Neural crest cell (in vitro differentiated cells): ENCODE measurements at regions not wholly inside any gene's neighbourhood (a gene's known extent, or its start where the extent isn't known, plus 50 kb on each side); places are given as distances from the start of the nearest gene placed in this dataset.

Source experiments
- DNase-seq: peaks from one replicate; pipeline ENCODE4 v3.0.0; 2021; ENCODE audit warnings: low read depth, mixed read lengths, low spot score
- H3K27ac Mint-ChIP-seq: one replicate; pipeline ENCODE4 v1.8.0; 2021; ENCODE audit warnings: mild to moderate bottlenecking, mixed read lengths; ENCODE audit not compliant: unreplicated experiment
- H3K27me3 Mint-ChIP-seq: 2 replicates; pipeline ENCODE4 v1.8.0; 2021; ENCODE audit warnings: low read depth, mild to moderate bottlenecking, mixed read lengths
- H3K36me3 Mint-ChIP-seq: 2 replicates; pipeline ENCODE4 v1.8.0; 2021; ENCODE audit warnings: low read depth, mild to moderate bottlenecking, mixed read lengths
- H3K4me1 Mint-ChIP-seq: 2 replicates; pipeline ENCODE4 v1.8.0; 2021; ENCODE audit warnings: mixed read lengths
- H3K4me3 Mint-ChIP-seq: one replicate; pipeline ENCODE4 v1.8.0; 2021; ENCODE audit warnings: mild to moderate bottlenecking, mixed read lengths
- H3K9me3 Mint-ChIP-seq: 2 replicates; pipeline ENCODE4 v1.8.0; 2021; ENCODE audit warnings: mixed read lengths
- TF ChIP-seq, protein P1 (sequence below): fragments of 200-600 bp; sonication (generic); conservative IDR thresholded peaks from 2 replicates; pipeline ENCODE4 v1.5.0; 2021; ENCODE audit warnings: antibody characterized with exemption, mild to moderate bottlenecking

DNA sequence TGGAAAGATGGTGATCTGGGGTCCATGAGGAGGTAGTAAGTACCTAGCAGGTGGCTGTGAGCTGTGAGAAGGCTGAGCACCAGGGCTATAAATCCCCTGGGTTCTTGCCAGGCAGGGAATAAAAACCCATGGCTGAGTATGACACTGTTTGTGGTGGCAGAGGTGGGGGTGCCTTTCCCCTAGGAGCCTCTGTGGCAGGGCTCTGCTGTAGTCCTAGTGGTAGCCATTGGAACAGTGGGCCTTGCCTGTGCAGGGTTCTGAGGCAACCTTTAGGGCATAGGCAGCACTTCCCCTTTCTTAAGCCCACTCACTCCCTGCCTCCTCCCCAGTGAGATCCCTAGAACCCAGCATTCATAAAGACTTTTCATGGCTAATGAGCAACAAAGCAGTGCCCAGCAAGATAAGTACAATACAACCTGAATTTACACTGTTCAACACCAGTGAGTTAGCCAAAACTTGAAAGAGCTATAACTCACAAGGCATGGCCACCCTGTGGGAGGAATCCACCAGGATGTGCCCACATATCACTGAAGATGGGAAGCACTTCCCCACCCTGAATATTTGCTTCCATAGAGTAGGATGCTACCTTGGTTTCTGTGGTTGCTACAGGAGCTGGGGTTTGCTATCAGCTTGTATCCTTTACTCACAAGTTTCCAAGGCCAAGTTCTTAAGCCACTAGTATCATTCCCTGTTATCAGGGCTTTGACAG, 100.9 kb upstream of the NEUROD1 start:
- Mint-ChIP-seq H3K27me3 (no peaks in the 10 kb centered on the region), H3K9me3 (peaks cover 2% of the 10 kb centered on the region), H3K36me3 (no peaks in the 10 kb centered on the region), H3K27ac (peak overlapping the region; percentile 97), H3K4me1 (peaks cover 76% of the 10 kb centered on the region), H3K4me3 (peak overlapping the region; percentile 1)
- DNase-seq: no peak
- TF ChIP-seq, protein P1, sequence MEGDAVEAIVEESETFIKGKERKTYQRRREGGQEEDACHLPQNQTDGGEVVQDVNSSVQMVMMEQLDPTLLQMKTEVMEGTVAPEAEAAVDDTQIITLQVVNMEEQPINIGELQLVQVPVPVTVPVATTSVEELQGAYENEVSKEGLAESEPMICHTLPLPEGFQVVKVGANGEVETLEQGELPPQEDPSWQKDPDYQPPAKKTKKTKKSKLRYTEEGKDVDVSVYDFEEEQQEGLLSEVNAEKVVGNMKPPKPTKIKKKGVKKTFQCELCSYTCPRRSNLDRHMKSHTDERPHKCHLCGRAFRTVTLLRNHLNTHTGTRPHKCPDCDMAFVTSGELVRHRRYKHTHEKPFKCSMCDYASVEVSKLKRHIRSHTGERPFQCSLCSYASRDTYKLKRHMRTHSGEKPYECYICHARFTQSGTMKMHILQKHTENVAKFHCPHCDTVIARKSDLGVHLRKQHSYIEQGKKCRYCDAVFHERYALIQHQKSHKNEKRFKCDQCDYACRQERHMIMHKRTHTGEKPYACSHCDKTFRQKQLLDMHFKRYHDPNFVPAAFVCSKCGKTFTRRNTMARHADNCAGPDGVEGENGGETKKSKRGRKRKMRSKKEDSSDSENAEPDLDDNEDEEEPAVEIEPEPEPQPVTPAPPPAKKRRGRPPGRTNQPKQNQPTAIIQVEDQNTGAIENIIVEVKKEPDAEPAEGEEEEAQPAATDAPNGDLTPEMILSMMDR: no peak

DNA sequence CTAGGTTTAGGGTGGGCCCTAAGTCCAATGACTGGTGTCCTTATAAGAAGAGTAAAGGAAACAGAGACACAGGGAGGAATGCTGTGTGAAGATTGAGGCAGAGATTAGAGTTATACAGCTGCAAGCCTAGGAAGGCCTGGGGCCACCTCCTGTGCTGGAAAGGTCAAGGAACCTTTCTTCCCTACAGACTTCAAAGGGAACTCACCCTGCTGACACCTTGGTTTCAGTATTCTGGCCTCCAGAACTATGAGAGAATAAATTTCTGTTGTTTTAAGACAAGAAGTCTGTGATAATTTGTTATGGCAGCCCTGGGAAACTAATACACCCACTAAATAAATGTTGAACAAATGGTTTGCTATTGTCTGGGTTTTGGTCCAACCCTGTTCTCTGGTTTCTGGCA, 102.3 kb upstream of the NEUROD1 start:
- no peak for DNase-seq
- Mint-ChIP-seq H3K27ac (no peak overlapping the region), H3K27me3 (no peaks in the 10 kb centered on the region), H3K36me3 (no peaks in the 10 kb centered on the region), H3K9me3 (peaks cover 2% of the 10 kb centered on the region), H3K4me3 (no peak overlapping the region), H3K4me1 (peaks cover 71% of the 10 kb centered on the region)
- TF ChIP-seq, protein P1: no peak

DNA sequence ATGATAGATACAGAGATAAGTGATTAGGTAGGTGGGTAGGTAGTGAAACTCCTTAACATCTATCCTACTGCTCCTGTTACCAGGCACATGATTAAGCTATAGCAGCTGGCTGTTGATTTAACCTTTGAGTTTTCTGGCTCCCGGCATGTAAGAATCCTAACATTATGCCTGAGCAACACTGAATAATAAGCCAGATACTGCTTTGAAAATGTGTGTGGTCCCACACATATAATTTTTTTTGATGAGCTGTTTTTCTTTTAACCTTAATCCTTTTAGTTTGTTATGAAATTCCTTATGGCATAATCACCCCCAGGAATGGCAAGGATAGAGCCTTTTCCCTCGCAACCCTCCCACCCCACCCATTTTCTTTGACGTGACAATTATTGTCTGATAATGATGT, 104.2 kb upstream of the NEUROD1 start:
- H3K4me3 Mint-ChIP-seq: no peak overlapping the region
- no peak overlapping the region for H3K27ac Mint-ChIP-seq
- H3K36me3 Mint-ChIP-seq: no peaks in the 10 kb centered on the region
- H3K27me3 Mint-ChIP-seq: no peaks in the 10 kb centered on the region
- DNase-seq: no peak
- H3K4me1 Mint-ChIP-seq: peaks cover 58% of the 10 kb centered on the region
- TF ChIP-seq, protein P1: no peak
- H3K9me3 Mint-ChIP-seq: no peaks in the 10 kb centered on the region

DNA sequence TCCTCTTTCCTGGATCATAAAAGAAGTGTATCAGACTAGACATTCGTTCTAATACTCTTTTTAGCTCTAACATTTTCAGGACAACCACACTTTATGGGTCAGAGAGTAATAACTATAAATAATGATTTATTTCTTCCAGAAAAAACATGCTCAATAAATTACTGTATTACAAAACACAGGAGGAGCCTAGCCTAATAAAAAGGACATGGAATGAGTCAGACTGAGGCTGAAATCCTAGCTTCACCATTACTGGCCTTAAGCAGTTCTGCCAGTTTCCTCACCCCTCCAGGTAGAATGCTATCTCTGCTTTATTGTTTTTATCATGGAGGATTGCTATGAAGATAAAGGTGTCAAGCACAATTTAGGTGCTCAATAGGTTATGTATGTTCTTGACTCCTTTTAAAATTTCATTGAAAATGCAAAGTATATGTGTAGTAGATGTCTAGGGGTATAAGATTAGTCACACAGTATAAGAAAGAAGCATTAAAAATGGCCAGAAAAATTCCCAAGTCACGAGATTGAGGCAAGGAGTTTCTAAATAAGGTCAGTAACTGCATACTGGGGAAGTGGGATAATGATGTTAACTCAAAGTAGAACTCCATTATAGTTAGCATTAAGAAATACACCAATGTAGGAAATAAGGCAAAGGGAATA, 105.5 kb upstream of the NEUROD1 start:
- Mint-ChIP-seq H3K4me3 (no peak overlapping the region), H3K9me3 (no peaks in the 10 kb centered on the region), H3K36me3 (no peaks in the 10 kb centered on the region), H3K27ac (no peak overlapping the region), H3K4me1 (peaks cover 49% of the 10 kb centered on the region), H3K27me3 (no peaks in the 10 kb centered on the region)
- TF ChIP-seq, protein P1: no peak
- DNase-seq: no peak

DNA sequence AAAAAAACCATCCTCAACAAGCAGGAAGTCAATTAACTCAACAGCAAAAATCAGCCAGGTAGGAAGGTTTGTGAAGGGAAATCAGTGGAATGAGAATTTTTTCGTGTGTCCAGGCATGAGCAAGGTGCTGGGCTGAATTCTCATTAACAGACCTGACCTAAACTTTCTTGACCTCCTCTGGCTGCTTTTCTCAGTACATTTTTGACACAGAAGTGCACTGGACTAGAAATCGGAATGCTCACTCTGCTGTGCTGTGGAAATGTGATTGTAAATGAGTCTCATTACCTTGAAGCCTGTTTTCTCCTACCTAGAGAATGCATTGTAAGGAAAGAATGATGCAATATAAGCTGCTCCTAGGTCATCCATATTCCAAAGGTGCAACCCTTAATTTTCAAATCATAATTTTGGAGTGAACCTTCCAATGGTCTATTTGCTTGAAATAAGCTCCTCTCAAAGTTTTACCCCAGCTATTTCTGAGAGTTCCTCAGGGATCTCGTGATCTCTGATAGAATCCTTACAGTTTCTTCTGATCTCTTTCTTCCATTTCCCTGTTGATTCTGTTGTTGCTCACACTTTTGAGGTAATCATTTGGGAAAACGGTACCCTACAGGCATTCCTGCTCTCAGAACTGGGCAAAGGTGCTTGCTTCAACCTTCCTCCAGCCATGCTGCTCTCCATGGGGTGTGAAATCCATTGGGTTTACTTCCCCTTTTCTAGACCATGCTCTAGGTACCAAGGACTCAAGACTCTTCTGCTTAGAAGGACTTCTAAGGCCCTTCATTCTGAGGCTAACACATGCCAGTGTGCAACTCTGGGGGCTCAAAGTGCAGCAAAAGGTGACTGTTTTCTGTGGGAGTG, 104.9 kb upstream of the ITPRID2 start:
- DNase-seq: no peak
- Mint-ChIP-seq H3K27ac (no peak overlapping the region), H3K4me1 (peaks cover 48% of the 10 kb centered on the region), H3K36me3 (no peaks in the 10 kb centered on the region), H3K9me3 (no peaks in the 10 kb centered on the region), H3K27me3 (no peaks in the 10 kb centered on the region), H3K4me3 (no peak overlapping the region)
- TF ChIP-seq, protein P1: no peak
